Natural killer cell treated with Interleukin-12 subunit alpha and Interleukin-12 subunit beta and Interleukin-15 and Interleukin-18, amount 100 ng/mL, for 72 hours (primary cell): ENCODE measurements at regions not wholly inside any gene's neighbourhood (a gene's known extent, or its start where the extent isn't known, plus 50 kb on each side); places are given as distances from the start of the nearest gene placed in this dataset.
A peak's percentile ranks its signal among the peaks of the same experiment; 100 is the strongest.

Source experiments
- ATAC-seq, 2 donors: fragments of 150-1000 bp; cut with Tn5 transposase in 1 of 2; sonication (Bioruptor Pico), chemical (Tn5 transposase) in 1 of 2; 2 replicates each; pipeline ENCODE4 v1.10.0; 2021
- DNase-seq: peaks from one replicate; pipeline ENCODE4 v3.0.0; 2022; ENCODE audit warnings: low spot score
- H3K27ac Mint-ChIP-seq, 2 donors: 1 replicate in 1 of 2; 2 replicates in 1 of 2; pipeline ENCODE4 v1.8.0; 2022; ENCODE audit warnings: mixed read lengths in 2 of 2, mild to moderate bottlenecking in 1 of 2, moderate library complexity in 1 of 2
- H3K27me3 Mint-ChIP-seq, 2 donors: 1 replicate in 1 of 2; 2 replicates in 1 of 2; pipeline ENCODE4 v1.8.0; 2022; ENCODE audit warnings: mixed read lengths in 2 of 2
- H3K36me3 Mint-ChIP-seq: one replicate; pipeline ENCODE4 v1.8.0; 2022; ENCODE audit warnings: mixed read lengths
- H3K4me1 Mint-ChIP-seq, 2 donors: 1 replicate in 1 of 2; 2 replicates in 1 of 2; pipeline ENCODE4 v1.8.0; 2022; ENCODE audit warnings: low read depth in 2 of 2, mixed read lengths in 2 of 2, mild to moderate bottlenecking in 1 of 2
- H3K4me3 Mint-ChIP-seq: one replicate; pipeline ENCODE4 v1.8.0; 2022; ENCODE audit warnings: mixed read lengths
- H3K9me3 Mint-ChIP-seq: 2 replicates; pipeline ENCODE4 v1.8.0; 2022; ENCODE audit warnings: mixed read lengths

GRCh38 chr22:49597428-49598039, 230.1 kb downstream of the BRD1 start:
- ATAC-seq: no peak
- no peak overlapping the region for H3K4me3 Mint-ChIP-seq
- H3K27me3 Mint-ChIP-seq: no peaks in the 10 kb centered on the region
- no peaks in the 10 kb centered on the region for H3K9me3 Mint-ChIP-seq
- no peaks in the 10 kb centered on the region for H3K36me3 Mint-ChIP-seq
- H3K27ac Mint-ChIP-seq: no peak overlapping the region
- H3K4me1 Mint-ChIP-seq: peaks cover 0 to 2% of the 10 kb centered on the region in 2 donors
- no peak for DNase-seq

DNA sequence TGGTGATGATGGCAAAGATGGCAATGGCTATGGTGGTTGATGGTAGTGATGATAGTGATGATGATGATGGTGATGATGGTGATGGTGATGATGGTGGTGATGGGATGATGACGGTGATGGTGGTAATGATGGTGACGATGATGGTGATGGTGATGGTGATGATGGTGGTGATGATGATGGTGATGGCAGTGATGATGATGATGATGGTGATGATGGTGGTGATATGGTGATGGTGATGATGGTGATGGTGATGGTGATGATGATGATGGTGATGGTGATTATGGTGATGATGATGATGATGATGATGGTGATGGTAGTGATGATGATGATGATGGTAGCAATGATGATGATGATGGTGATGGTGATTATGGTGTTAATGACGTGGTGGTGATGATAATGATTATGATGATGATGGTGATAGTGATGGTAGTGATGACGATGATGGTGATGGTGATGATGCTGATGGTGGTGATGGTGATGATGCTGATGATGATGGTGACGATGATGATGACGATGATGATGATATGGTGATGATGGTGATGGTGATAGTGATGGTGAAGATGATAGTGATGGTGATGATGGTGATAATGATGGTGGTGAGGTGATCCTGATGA, 232.1 kb downstream of the BRD1 start:
- no peak overlapping the region for H3K27ac Mint-ChIP-seq
- no peaks in the 10 kb centered on the region for H3K36me3 Mint-ChIP-seq
- ATAC-seq (no peak), DNase-seq (no peak)
- H3K4me1 Mint-ChIP-seq: peaks cover 2 to 4% of the 10 kb centered on the region in 2 donors
- no peak overlapping the region for H3K4me3 Mint-ChIP-seq
- no peaks in the 10 kb centered on the region for H3K27me3 Mint-ChIP-seq
- H3K9me3 Mint-ChIP-seq: no peaks in the 10 kb centered on the region

DNA sequence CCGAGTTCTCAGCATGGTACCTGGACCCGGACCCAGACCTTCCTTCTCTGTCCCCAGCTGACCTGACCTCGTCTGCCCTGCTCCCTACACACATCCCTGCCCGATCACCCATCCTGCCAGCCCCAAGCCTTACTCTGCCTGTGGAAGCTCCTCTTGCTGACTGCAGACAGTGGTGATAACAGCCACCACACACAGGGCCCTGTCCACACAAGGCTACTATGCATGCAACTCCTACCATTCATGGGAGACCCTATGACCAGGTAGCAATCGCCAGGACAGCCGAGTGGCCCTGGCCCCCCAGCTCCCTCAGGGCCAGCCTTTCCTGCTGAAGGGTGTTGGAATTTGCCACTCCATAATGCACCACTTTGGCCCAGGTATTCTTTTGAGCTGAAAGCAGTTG, 233.6 kb downstream of the BRD1 start:
- DNase-seq (no peak), ATAC-seq (no peak)
- no peak overlapping the region for H3K27ac Mint-ChIP-seq
- no peaks in the 10 kb centered on the region for H3K9me3 Mint-ChIP-seq
- no peaks in the 10 kb centered on the region for H3K36me3 Mint-ChIP-seq
- no peak overlapping the region for H3K4me3 Mint-ChIP-seq
- no peaks in the 10 kb centered on the region for H3K27me3 Mint-ChIP-seq
- peaks cover 2 to 4% of the 10 kb centered on the region in 2 donors for H3K4me1 Mint-ChIP-seq

GRCh38 chr22:49593509-49593908, 234.2 kb downstream of the BRD1 start:
- no peak overlapping the region for H3K4me3 Mint-ChIP-seq
- no peaks in the 10 kb centered on the region for H3K27me3 Mint-ChIP-seq
- no peaks in the 10 kb centered on the region for H3K36me3 Mint-ChIP-seq
- H3K27ac Mint-ChIP-seq: no peak overlapping the region
- ATAC-seq: no peak
- DNase-seq: no peak
- no peaks in the 10 kb centered on the region for H3K9me3 Mint-ChIP-seq
- peaks cover 2 to 4% of the 10 kb centered on the region in 2 donors for H3K4me1 Mint-ChIP-seq

DNA sequence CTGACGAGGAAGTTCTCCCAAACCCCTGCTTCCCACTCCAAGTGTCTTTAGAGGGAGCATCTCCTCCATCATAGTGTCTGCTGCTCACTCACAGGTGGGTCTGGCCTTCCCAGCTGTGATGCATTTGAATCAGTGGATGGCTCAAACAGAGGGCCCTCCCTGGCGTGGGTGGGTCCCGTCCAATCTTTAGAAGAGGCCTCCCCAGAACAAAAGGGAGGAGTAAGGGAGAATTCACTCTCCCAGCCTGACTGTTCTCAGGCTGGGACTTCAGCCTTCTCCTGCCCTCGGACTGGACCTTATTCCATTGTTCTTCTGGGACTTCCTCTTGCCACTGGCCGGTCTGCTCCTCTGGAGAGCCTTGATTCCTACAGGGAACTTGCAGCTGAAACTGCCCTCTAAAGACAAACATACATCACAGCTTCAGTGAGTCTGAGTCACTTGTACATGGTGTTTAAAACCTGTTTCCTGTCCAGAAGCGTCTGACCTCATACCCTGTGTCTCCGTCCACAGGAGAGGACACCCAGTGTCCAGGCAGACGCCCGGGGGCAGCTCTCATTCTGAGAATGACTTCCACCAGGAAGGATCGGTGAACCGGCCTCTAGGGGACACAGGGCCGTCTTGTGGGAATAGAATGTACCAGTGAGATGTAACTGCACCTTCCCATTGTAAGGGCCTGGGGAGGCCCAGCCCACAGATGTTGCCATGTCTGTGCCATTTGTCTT, 234.7 kb downstream of the BRD1 start:
- Mint-ChIP-seq H3K36me3 (no peaks in the 10 kb centered on the region), H3K4me3 (no peak overlapping the region), H3K9me3 (no peaks in the 10 kb centered on the region), H3K27ac (no peak overlapping the region), H3K27me3 (no peaks in the 10 kb centered on the region), H3K4me1 (peaks cover 2 to 4% of the 10 kb centered on the region in 2 donors)
- ATAC-seq: no peak
- DNase-seq: no peak

DNA sequence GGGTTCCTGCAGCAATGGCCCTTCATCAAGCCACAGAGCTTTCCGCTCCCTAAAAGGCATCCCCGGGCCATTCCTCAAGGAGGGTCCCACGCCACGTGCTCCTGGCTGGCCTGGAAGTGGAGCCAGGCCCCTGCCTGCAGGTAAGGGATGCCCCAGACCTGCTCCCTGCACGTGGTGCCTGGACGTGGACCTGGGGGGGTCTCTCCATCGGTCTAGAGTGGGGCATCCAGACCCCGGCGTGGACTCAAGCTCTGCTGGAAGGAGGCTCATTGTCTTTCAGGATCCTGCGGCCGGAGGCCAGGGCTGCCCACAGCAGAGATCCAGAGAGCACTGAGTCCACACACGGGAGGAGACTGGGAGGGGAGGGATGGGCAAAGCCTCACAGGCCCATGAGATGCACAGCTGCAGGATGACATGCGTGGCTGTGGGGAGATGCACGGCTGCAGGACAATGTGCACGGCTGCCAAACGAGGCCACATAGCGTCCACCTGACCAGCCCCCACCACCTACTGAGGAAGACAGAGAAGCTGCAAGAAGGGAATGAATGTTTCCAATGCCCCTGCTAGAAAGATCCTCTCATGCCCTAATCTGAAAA, 236.7 kb downstream of the BRD1 start:
- H3K9me3 Mint-ChIP-seq: no peaks in the 10 kb centered on the region
- DNase-seq (no peak), ATAC-seq (no peak)
- H3K27ac Mint-ChIP-seq: no peak overlapping the region
- no peak overlapping the region for H3K4me3 Mint-ChIP-seq
- no peaks in the 10 kb centered on the region for H3K36me3 Mint-ChIP-seq
- no peaks in the 10 kb centered on the region for H3K27me3 Mint-ChIP-seq
- peaks cover 4 to 7% of the 10 kb centered on the region in 2 donors for H3K4me1 Mint-ChIP-seq

- no peaks in the 10 kb centered on the region for H3K36me3 Mint-ChIP-seq
- H3K9me3 Mint-ChIP-seq: no peaks in the 10 kb centered on the region
- no peak for ATAC-seq
- H3K27me3 Mint-ChIP-seq: no peaks in the 10 kb centered on the region
- H3K27ac Mint-ChIP-seq: no peak overlapping the region
- no peak overlapping the region for H3K4me3 Mint-ChIP-seq
- no peak for DNase-seq
- H3K4me1 Mint-ChIP-seq: peaks cover 4 to 7% of the 10 kb centered on the region in 2 donors
These were observed 237.3 kb downstream of the BRD1 start for GRCh38 chr22:49590381-49590780.

DNA sequence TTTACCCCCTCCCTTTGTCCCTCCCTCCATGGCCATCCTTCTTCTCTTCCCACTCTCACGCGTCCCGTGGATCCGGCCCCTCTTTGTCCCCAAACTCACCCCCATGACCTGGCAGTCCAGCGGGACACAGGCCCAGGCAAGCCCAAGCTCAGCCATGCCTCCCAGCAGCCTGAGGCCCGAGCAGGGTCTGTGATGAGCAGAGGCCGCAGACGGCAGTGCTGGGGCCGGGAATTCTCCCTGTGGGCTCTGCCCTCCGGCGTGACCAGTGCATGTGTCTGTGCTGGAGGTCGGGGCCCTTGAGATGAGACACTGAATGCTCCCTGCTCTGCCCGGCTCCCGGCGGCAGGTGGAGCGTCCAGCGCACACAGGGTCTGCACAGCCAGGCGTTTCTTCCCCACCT, 237.9 kb downstream of the BRD1 start:
- H3K4me3 Mint-ChIP-seq: no peak overlapping the region
- H3K36me3 Mint-ChIP-seq: no peaks in the 10 kb centered on the region
- peaks cover 4 to 7% of the 10 kb centered on the region in 2 donors for H3K4me1 Mint-ChIP-seq
- ATAC-seq (no peak), DNase-seq (no peak)
- H3K27me3 Mint-ChIP-seq: no peaks in the 10 kb centered on the region
- no peak overlapping the region for H3K27ac Mint-ChIP-seq
- H3K9me3 Mint-ChIP-seq: no peaks in the 10 kb centered on the region

DNA sequence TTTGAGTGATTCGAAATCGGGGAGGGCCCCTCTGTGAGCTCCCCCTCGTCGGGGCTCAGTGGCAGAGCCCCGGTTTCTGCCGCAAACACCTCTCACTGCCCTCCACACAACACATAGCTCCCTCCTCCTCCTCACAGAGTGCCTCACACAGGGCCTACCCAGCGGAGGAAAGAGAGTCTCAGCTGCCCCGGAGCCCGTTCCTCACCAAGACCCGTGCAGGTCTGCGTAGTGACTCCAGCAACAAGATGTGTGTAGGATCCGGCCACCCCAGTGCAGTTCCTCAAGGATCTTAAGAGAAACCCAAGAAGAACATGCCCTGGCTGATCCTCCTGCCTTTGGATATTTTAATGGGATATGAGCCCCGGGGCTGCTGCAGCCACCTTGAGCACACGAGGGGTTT, 238.4 kb downstream of the BRD1 start:
- Mint-ChIP-seq H3K4me1 (peaks cover 4 to 7% of the 10 kb centered on the region in 2 donors), H3K36me3 (no peaks in the 10 kb centered on the region), H3K27me3 (no peaks in the 10 kb centered on the region), H3K27ac (no peak overlapping the region), H3K9me3 (no peaks in the 10 kb centered on the region), H3K4me3 (no peak overlapping the region)
- DNase-seq: no peak
- ATAC-seq: no peak

- no peaks in the 10 kb centered on the region for H3K27me3 Mint-ChIP-seq
- H3K36me3 Mint-ChIP-seq: no peaks in the 10 kb centered on the region
- H3K4me1 Mint-ChIP-seq: peaks cover 4 to 7% of the 10 kb centered on the region in 2 donors
- DNase-seq (no peak), ATAC-seq (no peak)
- no peak overlapping the region for H3K27ac Mint-ChIP-seq
- no peak overlapping the region for H3K4me3 Mint-ChIP-seq
- H3K9me3 Mint-ChIP-seq: no peaks in the 10 kb centered on the region
These were observed 238.9 kb downstream of the BRD1 start for GRCh38 chr22:49588739-49589138.

- no peak overlapping the region for H3K4me3 Mint-ChIP-seq
- H3K27me3 Mint-ChIP-seq: no peaks in the 10 kb centered on the region
- H3K9me3 Mint-ChIP-seq: no peaks in the 10 kb centered on the region
- no peaks in the 10 kb centered on the region for H3K36me3 Mint-ChIP-seq
- no peak for DNase-seq
- no peak overlapping the region for H3K27ac Mint-ChIP-seq
- no peak for ATAC-seq
- peaks cover 4 to 7% of the 10 kb centered on the region in 2 donors for H3K4me1 Mint-ChIP-seq
These were observed 239.7 kb downstream of the BRD1 start for GRCh38 chr22:49587987-49588386.

GRCh38 chr22:49587421-49587820, 240.3 kb downstream of the BRD1 start:
- H3K36me3 Mint-ChIP-seq: no peaks in the 10 kb centered on the region
- H3K27ac Mint-ChIP-seq: no peak overlapping the region
- peaks cover 4 to 7% of the 10 kb centered on the region in 2 donors for H3K4me1 Mint-ChIP-seq
- ATAC-seq (no peak), DNase-seq (no peak)
- no peaks in the 10 kb centered on the region for H3K27me3 Mint-ChIP-seq
- no peak overlapping the region for H3K4me3 Mint-ChIP-seq
- H3K9me3 Mint-ChIP-seq: no peaks in the 10 kb centered on the region

GRCh38 chr22:49586873-49587272, 240.8 kb downstream of the BRD1 start:
- no peaks in the 10 kb centered on the region for H3K27me3 Mint-ChIP-seq
- H3K9me3 Mint-ChIP-seq: no peaks in the 10 kb centered on the region
- ATAC-seq (peak in 1 of 2 donors; percentile 29), DNase-seq (no peak)
- no peak overlapping the region for H3K27ac Mint-ChIP-seq
- no peak overlapping the region for H3K4me3 Mint-ChIP-seq
- no peaks in the 10 kb centered on the region for H3K36me3 Mint-ChIP-seq
- peaks cover 0 to 7% of the 10 kb centered on the region in 2 donors for H3K4me1 Mint-ChIP-seq

DNA sequence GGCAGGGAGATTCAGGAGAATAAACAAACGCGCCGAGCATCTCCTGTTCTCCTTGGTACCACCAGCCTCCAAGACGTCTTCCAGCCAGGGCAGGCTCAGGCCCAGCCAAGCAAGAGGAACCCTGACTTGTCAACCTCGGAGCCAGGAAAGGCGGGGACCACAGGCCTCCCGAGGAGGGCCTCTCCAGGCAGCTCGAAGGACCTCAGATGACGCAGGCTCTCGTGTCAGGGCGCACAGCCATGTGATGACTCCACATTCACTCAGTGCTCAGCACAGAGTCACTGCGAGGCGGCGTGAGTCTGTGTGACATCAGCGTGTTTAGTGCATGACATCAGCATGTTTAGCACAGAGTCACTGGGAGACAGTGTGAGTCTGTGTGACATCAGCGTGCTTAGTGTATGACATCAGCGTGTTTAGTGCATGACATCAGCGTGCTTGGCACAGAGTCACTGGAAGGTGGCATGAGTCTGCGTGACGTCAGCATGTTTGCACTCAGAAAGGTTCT, 241.4 kb downstream of the BRD1 start:
- no peak overlapping the region for H3K27ac Mint-ChIP-seq
- H3K36me3 Mint-ChIP-seq: no peaks in the 10 kb centered on the region
- no peaks in the 10 kb centered on the region for H3K9me3 Mint-ChIP-seq
- DNase-seq: no peak
- ATAC-seq: no peak
- H3K4me1 Mint-ChIP-seq: peaks cover 0 to 7% of the 10 kb centered on the region in 2 donors
- no peak overlapping the region for H3K4me3 Mint-ChIP-seq
- H3K27me3 Mint-ChIP-seq: no peaks in the 10 kb centered on the region
